ENCODE measurements at regions not wholly inside any gene's neighbourhood (a gene's known extent, or its start where the extent isn't known, plus 50 kb on each side); places are given as distances from the start of the nearest gene placed in this dataset.

- DNase-seq (ENCODE audit: low read depth, low spot score), result no peak
Observed at GRCh38 chr11:11044137-11044855, 186.4 kb upstream of the ZBED5 start.

DNA sequence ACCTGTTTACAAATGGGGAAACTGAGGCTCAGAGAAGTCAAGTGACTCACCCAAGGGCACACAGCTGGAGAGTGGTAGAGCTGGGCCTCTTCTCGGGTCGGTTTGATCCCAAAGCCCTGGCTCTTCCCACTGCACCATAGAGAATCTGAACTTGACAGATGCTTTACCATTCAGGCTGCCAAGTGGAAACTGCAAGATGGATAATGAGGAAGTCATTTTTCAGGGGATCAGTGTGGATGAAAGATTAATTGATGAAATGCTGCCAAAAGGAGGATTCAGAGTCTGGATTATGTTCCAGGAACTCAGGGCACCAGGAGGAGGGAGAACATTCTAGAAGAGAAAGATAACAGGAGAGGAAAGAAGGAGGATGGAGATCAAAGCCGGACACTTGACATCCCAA is 185.9 kb upstream of the ZBED5 start:
- DNase-seq (ENCODE audit: low read depth, low spot score), result no peak

DNA sequence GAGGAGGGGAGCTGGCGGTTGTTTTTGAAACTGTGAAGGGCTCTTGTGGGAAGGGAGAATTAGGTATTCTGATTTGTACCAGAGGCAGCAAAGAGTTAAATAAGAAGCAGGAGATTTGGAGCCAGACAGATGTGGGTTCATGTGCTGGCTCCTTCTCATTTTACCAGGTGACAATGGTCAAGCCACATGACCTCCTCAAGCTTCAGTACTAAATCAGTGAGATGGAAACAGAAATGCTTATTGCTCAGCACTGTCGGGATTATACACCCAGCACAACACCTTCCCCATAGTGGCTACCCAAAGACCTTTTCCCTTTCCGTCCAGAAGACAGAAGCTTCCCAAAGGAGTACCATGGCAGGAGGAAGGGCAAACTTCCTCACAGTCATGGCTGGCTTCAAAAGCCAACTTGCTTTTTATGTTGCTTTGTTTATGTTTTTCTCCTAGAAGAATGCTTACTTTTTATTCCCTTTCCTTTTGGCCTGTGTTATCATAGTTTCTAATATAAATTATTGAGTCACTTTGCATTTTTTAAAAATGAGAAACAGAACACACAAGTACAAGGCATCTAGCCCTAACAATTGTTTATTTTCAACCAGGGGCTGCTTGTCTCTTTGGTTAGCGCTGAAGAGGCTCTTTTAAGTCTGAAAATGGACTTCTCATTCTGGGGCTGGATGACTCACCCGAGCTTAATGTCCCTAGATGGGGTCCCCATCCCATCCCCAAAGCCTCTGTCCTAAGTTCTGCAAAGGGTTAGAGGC is 181.5 kb upstream of the ZBED5 start:
- DNase-seq (ENCODE audit: low read depth, low spot score), result no peak

- no peak for DNase-seq (ENCODE audit: low read depth, low spot score)
Observed at GRCh38 chr11:11038782-11039181, 180.9 kb upstream of the ZBED5 start.

DNA sequence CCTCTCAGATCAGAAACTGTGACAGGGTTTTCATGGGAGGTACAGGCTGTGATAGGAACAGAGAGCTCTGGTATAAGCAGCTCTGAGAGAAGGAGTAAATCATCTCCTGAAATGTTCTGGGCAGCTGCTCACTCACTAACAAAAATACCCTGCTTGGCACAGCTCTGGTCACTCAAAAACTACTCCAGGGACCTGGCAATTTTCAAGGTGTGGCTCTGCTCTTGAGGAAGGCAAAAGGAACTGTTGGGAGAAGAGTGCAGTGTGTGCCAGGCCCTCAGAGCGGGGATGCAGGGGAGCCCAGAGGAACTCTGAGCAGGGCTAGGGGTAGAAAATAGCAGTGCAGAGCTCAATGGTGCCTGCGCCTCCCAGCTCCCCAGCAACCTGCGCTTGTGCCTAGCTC is 180.5 kb upstream of the ZBED5 start:
- no peak for DNase-seq (ENCODE audit: low read depth, low spot score)

DNA sequence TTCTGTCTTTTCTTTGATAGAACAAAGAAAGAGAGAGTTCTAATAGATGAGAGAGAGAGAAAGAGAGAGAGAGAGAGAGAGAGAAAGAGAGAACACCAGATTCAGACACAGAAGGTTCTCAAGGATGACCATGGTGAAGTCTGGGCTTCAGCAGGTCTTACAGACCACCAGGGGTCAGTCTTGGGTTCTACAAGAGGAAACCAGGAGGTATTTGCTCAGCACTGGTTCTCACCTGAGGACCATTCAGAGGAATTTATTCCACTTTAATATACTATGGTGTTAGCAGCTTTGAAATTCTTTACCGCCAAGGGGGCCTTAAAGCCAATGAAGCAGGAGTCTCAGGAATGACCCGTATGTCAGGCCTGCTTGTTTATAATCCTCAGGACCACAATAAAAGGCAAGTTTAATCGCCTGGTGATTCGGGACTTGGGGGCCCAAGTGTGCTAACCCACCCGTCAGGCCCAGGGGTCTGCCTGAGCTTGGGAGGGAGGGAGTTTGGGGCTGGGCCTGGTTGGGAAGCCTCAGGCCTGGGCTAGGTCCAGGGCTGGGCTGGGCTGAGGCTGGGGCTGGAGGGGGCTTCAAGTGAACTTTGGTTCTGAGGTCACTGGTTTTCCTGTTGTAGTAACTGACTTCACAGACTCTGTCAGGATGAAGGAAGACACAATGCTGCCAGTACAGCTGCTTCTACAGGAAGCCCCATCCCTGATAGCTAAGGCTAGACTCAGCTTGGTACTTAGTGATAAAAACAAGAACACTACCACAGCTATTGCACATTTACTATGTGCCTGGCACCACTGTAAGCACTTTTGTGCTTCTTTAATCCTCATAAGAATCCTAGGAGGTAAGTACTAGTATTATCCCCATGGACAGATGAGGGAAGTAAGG is 179.2 kb upstream of the ZBED5 start:
- DNase-seq (ENCODE audit: low read depth, low spot score), result no peak

- DNase-seq (ENCODE audit: low read depth, low spot score), result no peak
Observed at GRCh38 chr11:11036185-11036847, 178.5 kb upstream of the ZBED5 start.

DNA sequence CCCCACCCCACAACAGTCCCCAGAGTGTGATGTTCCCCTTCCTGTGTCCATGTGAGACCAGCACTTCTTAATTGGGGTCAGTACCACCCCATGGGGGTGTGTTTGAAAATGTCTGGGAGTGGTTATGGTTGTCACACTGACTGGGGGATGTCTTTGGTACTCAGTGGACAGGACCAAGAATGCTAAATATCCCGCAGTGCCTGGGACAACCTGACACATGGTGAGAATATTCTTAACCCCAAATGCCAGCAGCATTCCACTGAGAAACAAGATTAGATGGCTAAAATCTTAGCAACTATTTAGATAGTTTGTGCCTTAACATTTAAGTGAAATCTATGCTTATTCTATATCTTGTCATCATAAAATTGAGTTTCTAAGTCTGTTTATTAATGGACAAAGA is 177.5 kb upstream of the ZBED5 start:
- no peak for DNase-seq (ENCODE audit: low read depth, low spot score)

- DNase-seq (ENCODE audit: low read depth, low spot score), result no peak
Observed at GRCh38 chr11:11034476-11034875, 176.6 kb upstream of the ZBED5 start.

- no peak for DNase-seq (ENCODE audit: low read depth, low spot score)
Observed at GRCh38 chr11:11032066-11032465, 174.2 kb upstream of the ZBED5 start.

GRCh38 chr11:11029027-11029426 is 171.2 kb upstream of the ZBED5 start:
- no peak for DNase-seq (ENCODE audit: low read depth, low spot score)

- no peak for DNase-seq (ENCODE audit: low read depth, low spot score)
Observed at GRCh38 chr11:11028017-11028692, 170.3 kb upstream of the ZBED5 start.

DNA sequence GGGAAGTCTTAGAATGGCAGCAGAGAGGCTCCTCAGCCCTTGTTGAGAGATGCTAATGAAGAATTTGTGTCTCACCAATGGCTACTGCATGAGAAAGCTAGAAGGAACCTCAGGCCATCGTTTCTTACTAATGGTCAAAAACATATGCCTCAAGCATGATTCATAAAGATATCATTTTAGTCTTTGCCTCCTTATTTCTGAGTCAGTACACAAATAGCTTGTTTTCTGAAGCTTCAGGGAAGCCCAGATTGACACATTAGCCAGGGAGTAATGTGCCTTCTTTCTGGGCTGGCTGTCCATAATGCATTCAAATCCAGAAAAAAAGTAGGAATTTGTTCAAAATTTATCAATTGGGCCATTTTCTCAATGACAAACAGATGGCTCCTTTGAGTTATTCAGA is 169.4 kb upstream of the ZBED5 start:
- DNase-seq (ENCODE audit: low read depth, low spot score), result no peak

DNA sequence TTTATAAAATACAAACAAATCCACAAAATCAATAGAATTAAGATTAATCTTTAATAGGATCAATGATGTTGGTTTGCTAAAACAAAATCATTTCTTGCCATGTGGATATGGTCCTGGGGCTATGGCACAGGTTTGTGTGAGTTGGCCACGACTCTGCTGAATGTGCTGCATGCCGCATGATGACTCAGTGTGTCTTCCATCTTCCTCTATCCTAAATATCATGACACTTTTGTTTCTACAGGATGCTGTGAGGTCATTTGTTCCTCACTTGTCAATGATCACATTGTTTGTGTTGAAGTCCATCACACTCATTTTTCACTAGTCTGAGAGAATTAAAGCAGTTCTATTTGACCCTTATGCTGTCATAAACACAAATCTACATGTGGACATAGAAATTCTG is 167.2 kb upstream of the ZBED5 start:
- DNase-seq (ENCODE audit: low read depth, low spot score), result no peak

GRCh38 chr11:11022125-11022730 is 164.4 kb upstream of the ZBED5 start:
- DNase-seq (ENCODE audit: low read depth, low spot score), result no peak

DNA sequence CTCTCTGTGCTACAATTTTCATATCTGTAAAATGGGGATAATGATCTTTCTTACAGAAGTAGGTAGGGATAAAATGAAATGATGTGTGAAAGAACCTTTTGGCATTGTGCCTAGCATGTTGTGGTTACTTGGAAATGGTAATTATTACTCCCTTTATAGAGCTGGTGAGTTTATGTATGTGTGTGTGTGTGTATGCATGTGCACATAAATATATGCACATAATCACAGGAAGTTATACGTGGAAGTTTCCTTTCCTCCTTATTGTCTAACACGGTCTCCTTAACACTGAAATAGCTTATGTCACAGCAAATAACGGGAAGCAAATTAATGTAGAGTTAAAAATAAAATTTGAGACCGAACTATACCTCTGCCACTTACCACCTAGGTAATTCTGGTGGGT is 163.7 kb upstream of the ZBED5 start:
- DNase-seq (ENCODE audit: low read depth, low spot score), result no peak

GRCh38 chr11:11020747-11021149 is 162.9 kb upstream of the ZBED5 start:
- no peak for DNase-seq (ENCODE audit: low read depth, low spot score)

DNA sequence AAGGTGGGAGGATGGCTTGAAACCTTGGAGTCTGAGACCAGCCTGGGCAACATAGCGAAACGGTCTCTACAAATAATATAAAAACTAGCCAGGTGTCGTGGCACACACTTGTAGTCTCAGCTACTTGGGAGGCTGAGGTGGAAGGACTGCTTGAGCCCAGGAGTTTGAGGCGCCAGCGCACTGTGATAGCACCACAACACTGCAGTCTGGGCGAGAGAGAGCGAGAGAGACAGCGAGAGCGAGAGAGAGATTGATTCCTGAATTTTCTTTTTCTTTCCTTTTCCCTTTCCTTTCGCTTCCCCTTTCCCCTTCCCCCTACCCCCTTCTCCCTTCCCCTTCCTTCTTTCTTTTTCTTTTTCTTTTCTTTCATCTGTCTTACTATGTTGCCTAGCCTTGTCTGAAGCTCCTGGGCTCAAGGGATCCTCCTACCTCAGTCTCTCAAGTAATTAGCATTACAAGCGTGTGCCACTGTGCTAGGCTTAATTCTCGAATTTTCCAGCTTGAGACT is 162.4 kb upstream of the ZBED5 start:
- DNase-seq (ENCODE audit: low read depth, low spot score), result no peak

DNA sequence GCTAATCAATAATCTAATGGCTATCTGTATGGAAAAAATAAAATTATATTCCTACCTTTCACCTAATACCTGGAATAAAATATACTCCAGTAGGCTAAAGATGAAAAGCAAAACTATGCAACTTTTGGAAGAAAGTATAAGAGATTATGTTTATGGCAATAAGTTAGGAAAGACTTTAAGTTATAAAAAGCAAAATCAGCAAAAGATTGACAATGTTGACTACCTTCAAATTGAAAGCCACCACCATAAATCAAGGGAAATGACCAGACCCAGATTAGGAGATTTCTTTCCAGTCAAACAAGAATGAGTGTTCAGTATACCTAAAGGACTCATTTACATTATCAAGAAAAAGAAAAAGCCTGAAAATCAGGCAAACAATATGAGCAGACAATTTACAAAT is 159.1 kb upstream of the ZBED5 start:
- no peak for DNase-seq (ENCODE audit: low read depth, low spot score)

GRCh38 chr11:11016068-11016467 is 158.2 kb upstream of the ZBED5 start:
- DNase-seq (ENCODE audit: low read depth, low spot score), result no peak

DNA sequence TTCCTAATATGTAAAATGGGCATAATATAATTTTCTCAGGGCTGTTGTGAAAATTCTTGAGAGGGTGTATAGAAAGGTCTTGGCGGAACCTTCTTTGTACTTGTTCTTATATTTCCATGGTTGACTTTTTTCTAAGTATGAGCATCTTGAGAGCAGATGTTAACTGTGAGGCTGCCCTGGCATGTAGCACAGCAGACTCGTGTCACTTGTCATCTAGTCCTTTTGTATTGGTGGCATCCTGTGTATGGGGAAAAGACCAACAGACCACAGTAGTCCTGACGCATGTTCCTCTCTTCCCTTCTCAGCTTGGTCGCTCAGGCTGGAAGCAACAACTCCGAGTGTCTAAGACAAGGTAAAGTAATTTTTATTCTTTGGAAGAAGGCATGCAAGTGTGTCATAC is 153.8 kb upstream of the ZBED5 start:
- DNase-seq (ENCODE audit: low read depth, low spot score), result no peak

All from brain pericyte (primary cell).